ENCODE measurements at regions not wholly inside any gene's neighbourhood (a gene's known extent, or its start where the extent isn't known, plus 50 kb on each side); places are given as distances from the start of the nearest gene placed in this dataset.

GRCh38 chr2:235134420-235134819 is 182.6 kb downstream of the SH3BP4 start:
- CTCF ChIA-PET = interaction anchor here (0.6 kb wide), 1 partner anchor 1795 kb away, joined by 3 read pairs; no protein-coding TSS in a partner anchor
- POLR2A ChIA-PET = no interaction called here
- Mint-ChIP-seq H3K4me1 (peaks cover 2% of the 10 kb centered on the region), H3K9me3 (no peaks in the 10 kb centered on the region), H3K4me3 (no peak overlapping the region), H3K27ac (no peak overlapping the region), H3K27me3 (peaks cover 42% of the 10 kb centered on the region), H3K36me3 (ENCODE audit: low read depth) (no peaks in the 10 kb centered on the region)
- TF ChIP-seq CTCF (IDR thresholded peaks at IDR 0.05) = no peak
- no peak for ATAC-seq (ENCODE audit: low read depth)
- no peak for DNase-seq
- intact Hi-C loops (cut with micrococcal nuclease) = no loop called here

- no peak overlapping the region for H3K27ac Mint-ChIP-seq
- intact Hi-C loops (cut with micrococcal nuclease) = no loop called here
- H3K9me3 Mint-ChIP-seq = no peaks in the 10 kb centered on the region
- DNase-seq (no peak), ATAC-seq (ENCODE audit: low read depth) (no peak)
- H3K4me3 Mint-ChIP-seq = no peak overlapping the region
- ChIA-PET POLR2A (no interaction called here), CTCF (interaction anchor here (1.0 kb wide), 1 partner anchor 611 kb away, joined by 5 read pairs; no protein-coding TSS in a partner anchor)
- H3K36me3 Mint-ChIP-seq (ENCODE audit: low read depth) = no peaks in the 10 kb centered on the region
- peaks cover 42% of the 10 kb centered on the region for H3K27me3 Mint-ChIP-seq
- TF ChIP-seq CTCF (IDR thresholded peaks at IDR 0.05) = no peak
- H3K4me1 Mint-ChIP-seq = peaks cover 2% of the 10 kb centered on the region
Measured at GRCh38 chr2:235135195-235135965, 183.6 kb downstream of the SH3BP4 start.

GRCh38 chr2:235135990-235136561 is 184.3 kb downstream of the SH3BP4 start:
- H3K4me1 Mint-ChIP-seq = peaks cover 2% of the 10 kb centered on the region
- no peaks in the 10 kb centered on the region for H3K9me3 Mint-ChIP-seq
- intact Hi-C loops (cut with micrococcal nuclease) = loop anchor here (2.0 kb wide), 1 partner anchor 459 kb away; no protein-coding TSS in a partner anchor
- TF ChIP-seq CTCF (IDR thresholded peaks at IDR 0.05) = no peak
- H3K4me3 Mint-ChIP-seq = no peak overlapping the region
- H3K27ac Mint-ChIP-seq = no peak overlapping the region
- H3K36me3 Mint-ChIP-seq (ENCODE audit: low read depth) = no peaks in the 10 kb centered on the region
- DNase-seq (no peak), ATAC-seq (ENCODE audit: low read depth) (no peak)
- ChIA-PET POLR2A (no interaction called here), CTCF (interaction anchor here (1.0 kb wide), 1 partner anchor 610 kb away, joined by 5 read pairs; no protein-coding TSS in a partner anchor)
- peaks cover 38% of the 10 kb centered on the region for H3K27me3 Mint-ChIP-seq

GRCh38 chr2:235138339-235138738 is 186.5 kb downstream of the SH3BP4 start:
- Mint-ChIP-seq H3K27me3 (peaks cover 28% of the 10 kb centered on the region), H3K4me3 (no peak overlapping the region), H3K27ac (no peak overlapping the region), H3K36me3 (ENCODE audit: low read depth) (no peaks in the 10 kb centered on the region), H3K9me3 (no peaks in the 10 kb centered on the region), H3K4me1 (peaks cover 2% of the 10 kb centered on the region)
- CTCF ChIA-PET = interaction anchor here (1.1 to 1.5 kb wide), 2 partner anchors 21 to 608 kb away, joined by 3 to 4 read pairs; no protein-coding TSS in a partner anchor
- DNase-seq (no peak), ATAC-seq (ENCODE audit: low read depth) (no peak)
- TF ChIP-seq CTCF (IDR thresholded peaks at IDR 0.05) = no peak
- POLR2A ChIA-PET = no interaction called here
- intact Hi-C loops (cut with micrococcal nuclease) = no loop called here

- Mint-ChIP-seq H3K27ac (no peak overlapping the region), H3K9me3 (no peaks in the 10 kb centered on the region), H3K27me3 (peaks cover 20% of the 10 kb centered on the region), H3K4me3 (no peak overlapping the region), H3K4me1 (peaks cover 2% of the 10 kb centered on the region), H3K36me3 (ENCODE audit: low read depth) (no peaks in the 10 kb centered on the region)
- intact Hi-C loops (cut with micrococcal nuclease) = no loop called here
- no peak for ATAC-seq (ENCODE audit: low read depth)
- POLR2A ChIA-PET = no interaction called here
- no peak for TF ChIP-seq CTCF (IDR thresholded peaks at IDR 0.05)
- CTCF ChIA-PET = no interaction called here
- no peak for DNase-seq
Measured at GRCh38 chr2:235139956-235140800, 188.4 kb downstream of the SH3BP4 start.
